ENCODE measurements at regions not wholly inside any gene's neighbourhood (a gene's known extent, or its start where the extent isn't known, plus 50 kb on each side); places are given as distances from the start of the nearest gene placed in this dataset.

DNA sequence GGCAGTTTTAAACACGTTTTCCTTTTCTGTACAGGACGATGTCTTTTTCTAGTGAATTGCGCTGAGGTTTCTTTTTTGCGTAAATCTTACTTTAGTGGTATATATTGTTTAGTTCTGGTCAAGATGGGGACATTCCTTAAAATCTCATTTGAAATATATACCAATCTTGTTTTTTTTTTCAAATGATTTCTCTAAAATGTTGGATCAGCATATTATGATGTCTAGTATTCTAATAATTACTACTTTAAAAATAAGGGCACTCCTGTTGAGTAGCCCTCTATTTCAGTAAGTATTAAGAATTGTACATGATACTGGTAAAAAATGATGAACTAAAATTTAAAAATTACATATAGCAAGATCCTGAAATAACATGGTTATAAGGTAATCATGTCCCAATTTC, 224.1 kb upstream of the ARHGAP24 start:
- TF ChIP-seq MYC (IDR thresholded peaks at IDR 0.05; ENCODE audit: low read depth, low read length): no peak
- TF ChIP-seq CTCF (IDR thresholded peaks at IDR 0.05; ENCODE audit: low read depth, low read length): no peak
- no peak for TF ChIP-seq POLR2A (IDR thresholded peaks at IDR 0.05; ENCODE audit: extremely low read depth, insufficient read length)
- TF ChIP-seq, protein P1, sequence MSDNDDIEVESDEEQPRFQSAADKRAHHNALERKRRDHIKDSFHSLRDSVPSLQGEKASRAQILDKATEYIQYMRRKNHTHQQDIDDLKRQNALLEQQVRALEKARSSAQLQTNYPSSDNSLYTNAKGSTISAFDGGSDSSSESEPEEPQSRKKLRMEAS (IDR thresholded peaks at IDR 0.05; ENCODE audit: low read depth, low read length): no peak
- no peak for DNase-seq (ENCODE audit: low read depth)
- H3K4me3 ChIP-seq (ENCODE audit: low read depth, low read length): no peak overlapping the region

DNA sequence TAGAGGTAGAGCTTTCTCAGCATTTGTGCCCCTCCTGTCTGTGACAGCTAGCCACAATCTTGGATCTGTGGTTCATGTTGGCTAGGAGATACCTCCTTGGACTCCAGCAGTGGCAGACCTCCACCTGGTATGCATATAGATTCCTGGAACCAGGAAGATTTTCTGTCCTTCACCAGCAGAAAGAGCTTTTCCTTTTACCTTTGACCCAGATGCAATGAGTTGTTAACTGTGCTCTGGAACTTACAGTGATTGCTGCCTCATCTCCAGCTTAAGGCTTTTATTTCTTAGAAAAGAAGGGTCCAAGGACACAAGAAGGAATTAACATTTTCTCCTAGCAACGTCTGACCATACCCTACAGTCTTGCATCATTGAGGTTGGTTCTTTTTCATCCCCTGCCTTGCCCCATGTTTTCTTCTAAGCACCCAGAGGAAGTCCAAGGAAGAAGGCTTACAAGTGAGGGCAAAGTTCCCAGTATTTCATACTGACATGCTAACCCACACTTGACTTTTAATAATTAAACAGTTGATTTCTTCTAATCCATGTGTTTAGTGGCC, 217.1 kb upstream of the ARHGAP24 start:
- DNase-seq (ENCODE audit: low read depth): no peak
- no peak overlapping the region for H3K4me3 ChIP-seq (ENCODE audit: low read depth, low read length)
- TF ChIP-seq MYC (IDR thresholded peaks at IDR 0.05; ENCODE audit: low read depth, low read length) (no peak), CTCF (IDR thresholded peaks at IDR 0.05; ENCODE audit: low read depth, low read length) (no peak), POLR2A (IDR thresholded peaks at IDR 0.05; ENCODE audit: extremely low read depth, insufficient read length) (no peak)
- TF ChIP-seq, protein P1 (IDR thresholded peaks at IDR 0.05; ENCODE audit: low read depth, low read length): no peak

DNA sequence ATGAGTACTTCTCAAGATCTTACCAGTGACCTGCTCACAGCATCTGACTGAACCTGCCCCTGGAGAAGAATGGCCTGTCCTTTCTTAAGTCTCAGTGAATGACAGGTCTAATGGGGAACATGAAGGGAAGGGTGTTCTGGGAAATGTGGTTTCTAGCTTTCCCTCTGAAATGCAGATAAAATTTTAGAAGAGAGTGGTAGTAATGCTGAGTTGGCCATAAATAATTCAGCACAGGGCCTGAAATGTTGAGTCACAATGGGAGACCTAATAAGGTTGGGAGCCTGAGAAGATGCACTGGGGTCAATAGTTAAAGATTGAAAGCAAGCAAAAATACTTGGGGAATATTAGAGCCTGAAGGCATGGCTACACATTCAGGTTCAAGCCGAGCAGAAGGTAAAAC, 214.9 kb upstream of the ARHGAP24 start:
- no peak for TF ChIP-seq MYC (IDR thresholded peaks at IDR 0.05; ENCODE audit: low read depth, low read length)
- no peak for TF ChIP-seq CTCF (IDR thresholded peaks at IDR 0.05; ENCODE audit: low read depth, low read length)
- TF ChIP-seq POLR2A (IDR thresholded peaks at IDR 0.05; ENCODE audit: extremely low read depth, insufficient read length): no peak
- TF ChIP-seq, protein P1 (IDR thresholded peaks at IDR 0.05; ENCODE audit: low read depth, low read length): no peak
- H3K4me3 ChIP-seq (ENCODE audit: low read depth, low read length): no peak overlapping the region
- no peak for DNase-seq (ENCODE audit: low read depth)

DNA sequence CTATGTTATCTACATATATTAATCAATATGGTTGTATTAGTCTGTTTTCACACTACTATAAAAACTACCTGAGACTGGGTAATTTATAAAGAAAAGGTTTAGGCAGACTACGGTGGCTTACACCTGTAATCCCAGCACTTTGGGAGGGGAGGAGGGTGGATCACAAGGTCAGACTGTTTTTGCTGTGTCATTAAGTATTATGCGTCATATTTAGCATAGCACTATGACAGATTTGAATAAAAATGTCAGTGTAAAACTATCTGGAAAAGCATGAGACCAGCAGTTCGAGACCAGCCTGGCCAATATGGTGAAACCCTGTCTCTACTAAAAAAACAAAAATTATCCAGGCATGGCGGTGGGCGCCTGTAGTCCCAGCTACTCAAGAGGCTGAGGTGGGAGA, 209.7 kb upstream of the ARHGAP24 start:
- TF ChIP-seq POLR2A (IDR thresholded peaks at IDR 0.05; ENCODE audit: extremely low read depth, insufficient read length): no peak
- H3K4me3 ChIP-seq (ENCODE audit: low read depth, low read length): no peak overlapping the region
- no peak for DNase-seq (ENCODE audit: low read depth)

GRCh38 chr4:85268188-85268587, 206.8 kb upstream of the ARHGAP24 start:
- no peak overlapping the region for H3K4me3 ChIP-seq (ENCODE audit: low read depth, low read length)
- TF ChIP-seq MYC (IDR thresholded peaks at IDR 0.05; ENCODE audit: low read depth, low read length): no peak
- TF ChIP-seq POLR2A (IDR thresholded peaks at IDR 0.05; ENCODE audit: extremely low read depth, insufficient read length): no peak
- TF ChIP-seq, protein P1 (IDR thresholded peaks at IDR 0.05; ENCODE audit: low read depth, low read length): no peak
- TF ChIP-seq CTCF (IDR thresholded peaks at IDR 0.05; ENCODE audit: low read depth, low read length): no peak
- no peak for DNase-seq (ENCODE audit: low read depth)

- DNase-seq (ENCODE audit: low read depth): no peak
- H3K4me3 ChIP-seq (ENCODE audit: low read depth, low read length): no peak overlapping the region
- TF ChIP-seq POLR2A (IDR thresholded peaks at IDR 0.05; ENCODE audit: extremely low read depth, insufficient read length) (no peak), MYC (IDR thresholded peaks at IDR 0.05; ENCODE audit: low read depth, low read length) (no peak), CTCF (IDR thresholded peaks at IDR 0.05; ENCODE audit: low read depth, low read length) (no peak)
- TF ChIP-seq, protein P1 (IDR thresholded peaks at IDR 0.05; ENCODE audit: low read depth, low read length): no peak
These were observed 206.0 kb upstream of the ARHGAP24 start for GRCh38 chr4:85268961-85269360.
